NCI-H82 (cell line): ENCODE measurements at regions not wholly inside any gene's neighbourhood (a gene's known extent, or its start where the extent isn't known, plus 50 kb on each side); places are given as distances from the start of the nearest gene placed in this dataset.

ENCODE experiments used
- DNase-seq: peaks from one replicate; lab custom pipeline; 2025; lab: John Stamatoyannopoulos, UW

- DNase-seq, result no peak
These were observed 297.8 kb upstream of the SPRED2 start for GRCh38 chr2:65730186-65730585.

- peak; percentile 19 for DNase-seq
These were observed 296.8 kb upstream of the SPRED2 start for GRCh38 chr2:65729246-65729645.

- DNase-seq, result no peak
These were observed 296.2 kb upstream of the SPRED2 start for GRCh38 chr2:65728477-65729180.

GRCh38 chr2:65727816-65728215, 295.4 kb upstream of the SPRED2 start:
- DNase-seq, result no peak

GRCh38 chr2:65727381-65727780, 295.0 kb upstream of the SPRED2 start:
- no peak for DNase-seq

- DNase-seq, result no peak
These were observed 292.4 kb upstream of the SPRED2 start for GRCh38 chr2:65724752-65725151.

- no peak for DNase-seq
These were observed 291.9 kb upstream of the SPRED2 start for GRCh38 chr2:65724336-65724735.

GRCh38 chr2:65722028-65722778, 289.8 kb upstream of the SPRED2 start:
- DNase-seq, result peak; percentile 75

- DNase-seq, result no peak
These were observed 284.3 kb upstream of the SPRED2 start for GRCh38 chr2:65716698-65717097.

- DNase-seq, result peak; percentile 14
These were observed 282.9 kb upstream of the SPRED2 start for GRCh38 chr2:65715323-65715722.

- peak; percentile 67 for DNase-seq
These were observed 282.5 kb upstream of the SPRED2 start for GRCh38 chr2:65714866-65715265.

- DNase-seq, result no peak
These were observed 279.5 kb upstream of the SPRED2 start for GRCh38 chr2:65711863-65712262.

- peak; percentile 67 for DNase-seq
These were observed 278.4 kb upstream of the SPRED2 start for GRCh38 chr2:65710779-65711295.

- no peak for DNase-seq
These were observed 278.0 kb upstream of the SPRED2 start for GRCh38 chr2:65710356-65710755.

- DNase-seq, result no peak
These were observed 275.7 kb upstream of the SPRED2 start for GRCh38 chr2:65708086-65708485.

- no peak for DNase-seq
These were observed 274.0 kb upstream of the SPRED2 start for GRCh38 chr2:65706411-65706810.

GRCh38 chr2:65701191-65701590, 268.8 kb upstream of the SPRED2 start:
- DNase-seq, result no peak

- DNase-seq, result no peak
These were observed 268.3 kb upstream of the SPRED2 start for GRCh38 chr2:65700720-65701119.

- no peak for DNase-seq
These were observed 267.7 kb upstream of the SPRED2 start for GRCh38 chr2:65700004-65700651.

- DNase-seq, result no peak
These were observed 259.4 kb upstream of the SPRED2 start for GRCh38 chr2:65691816-65692215.

GRCh38 chr2:65688141-65688886, 255.9 kb upstream of the SPRED2 start:
- DNase-seq, result peak; percentile 7

GRCh38 chr2:65687614-65688013, 255.2 kb upstream of the SPRED2 start:
- DNase-seq, result no peak
